H9 (cell line): ENCODE measurements at regions not wholly inside any gene's neighbourhood (a gene's known extent, or its start where the extent isn't known, plus 50 kb on each side); places are given as distances from the start of the nearest gene placed in this dataset.

Experiments used
- DNase-seq: peaks from one replicate; pipeline ENCODE4 v3.0.0-alpha.2; 2017
- H2AFZ ChIP-seq: one replicate; pipeline ENCODE4 v1.6.1; 2013; ENCODE audit warnings: mild to moderate bottlenecking, low read length, control low read depth, moderate library complexity
- H2AK5ac ChIP-seq: 2 replicates; pipeline ENCODE4 v1.6.1; 2013; ENCODE audit warnings: low read length, control low read depth, mixed read lengths; ENCODE audit not compliant: insufficient read length
- H2BK120ac ChIP-seq: one replicate; pipeline ENCODE4 v1.6.1; 2013; ENCODE audit warnings: low read depth, mild to moderate bottlenecking, low read length, control low read depth, inconsistent platforms; ENCODE audit not compliant: poor library complexity, severe bottlenecking
- H2BK12ac ChIP-seq: 2 replicates; pipeline ENCODE4 v1.6.1; 2013; ENCODE audit warnings: low read length, control low read depth, mixed read lengths, low read depth; ENCODE audit not compliant: insufficient read length
- H2BK15ac ChIP-seq: 2 replicates; pipeline ENCODE4 v1.6.1; 2013; ENCODE audit warnings: low read depth, low read length, control low read depth
- H2BK20ac ChIP-seq: one replicate; pipeline ENCODE4 v1.6.1; 2013; ENCODE audit warnings: low read depth, mild to moderate bottlenecking, low read length, control low read depth, inconsistent platforms; ENCODE audit not compliant: poor library complexity, severe bottlenecking
- H2BK5ac ChIP-seq: 2 replicates; pipeline ENCODE4 v1.6.1; 2013; ENCODE audit warnings: low read length, control low read depth, mixed read lengths; ENCODE audit not compliant: insufficient read length
- H3K14ac ChIP-seq: 2 replicates; pipeline ENCODE4 v1.6.1; 2013; ENCODE audit warnings: low read length, control low read depth; ENCODE audit not compliant: insufficient read depth
- H3K18ac ChIP-seq: 2 replicates; pipeline ENCODE4 v1.6.1; 2013; ENCODE audit warnings: low read depth, mild to moderate bottlenecking, mixed read lengths, low read length, control low read depth; ENCODE audit not compliant: insufficient read length
- H3K23ac ChIP-seq: 2 replicates; pipeline ENCODE4 v1.6.1; 2013; ENCODE audit warnings: low read length, control low read depth, mixed read lengths, low read depth; ENCODE audit not compliant: insufficient read length
- H3K23me2 ChIP-seq: 2 replicates; pipeline ENCODE4 v1.6.1; 2013; ENCODE audit warnings: low read depth, mild to moderate bottlenecking, mixed read lengths, low read length, control low read depth; ENCODE audit not compliant: insufficient read length, poor library complexity, severe bottlenecking
- H3K27ac ChIP-seq: 2 replicates; pipeline ENCODE4 v1.5.1; 2013; ENCODE audit warnings: low read length, control low read depth, mixed read lengths, low read depth; ENCODE audit not compliant: insufficient read length
- H3K27me3 ChIP-seq: 2 replicates; pipeline ENCODE4 v1.6.1; 2013; ENCODE audit warnings: low read length, control low read depth, inconsistent platforms; ENCODE audit not compliant: insufficient read depth
- H3K4ac ChIP-seq: 2 replicates; pipeline ENCODE4 v1.6.1; 2013; ENCODE audit warnings: low read depth, mild to moderate bottlenecking, control low read depth, inconsistent platforms, low read length, moderate library complexity
- H3K4me1 ChIP-seq: 2 replicates; pipeline ENCODE4 v1.6.1; 2013; ENCODE audit warnings: low read length, control low read depth, inconsistent platforms; ENCODE audit not compliant: insufficient read depth
- H3K4me2 ChIP-seq: 2 replicates; pipeline ENCODE4 v1.6.1; 2013; ENCODE audit warnings: low read length, control low read depth, mixed read lengths; ENCODE audit not compliant: insufficient read length, insufficient read depth
- H3K56ac ChIP-seq: 2 replicates; pipeline ENCODE4 v1.6.1; 2013; ENCODE audit warnings: low read depth, mild to moderate bottlenecking, mixed read lengths, low read length, control low read depth; ENCODE audit not compliant: insufficient read length
- H3K79me1 ChIP-seq: 2 replicates; pipeline ENCODE4 v1.6.1; 2013; ENCODE audit warnings: low read depth, mild to moderate bottlenecking, moderate library complexity, low read length, control low read depth, inconsistent platforms; ENCODE audit not compliant: insufficient read depth, poor library complexity, severe bottlenecking
- H3K79me2 ChIP-seq: 2 replicates; pipeline ENCODE4 v1.6.1; 2013; ENCODE audit warnings: low read length, control low read depth, inconsistent platforms; ENCODE audit not compliant: insufficient read depth
- H3K9ac ChIP-seq: 2 replicates; pipeline ENCODE4 v1.6.1; 2013; ENCODE audit warnings: low read length, control low read depth, mixed read lengths; ENCODE audit not compliant: insufficient read length; ENCODE audit errors: extremely low read depth
- H3K9me3 ChIP-seq: one replicate; pipeline ENCODE4 v1.6.1; 2013; ENCODE audit warnings: low read depth, low read length, inconsistent platforms; ENCODE audit not compliant: control insufficient read depth
- H3T11ph ChIP-seq: one replicate; pipeline ENCODE4 v1.6.1; 2013; ENCODE audit warnings: mild to moderate bottlenecking, low read length, control low read depth, inconsistent platforms
- H4K20me1 ChIP-seq: one replicate; pipeline ENCODE4 v1.6.1; 2013; ENCODE audit not compliant: control insufficient read depth, insufficient read length, insufficient read depth
- H4K5ac ChIP-seq: 2 replicates; pipeline ENCODE4 v1.6.1; 2013; ENCODE audit warnings: low read depth, mild to moderate bottlenecking, mixed read lengths, low read length, control low read depth; ENCODE audit not compliant: insufficient read length
- H4K8ac ChIP-seq: replicated peaks from 2 replicates; pipeline ENCODE4 v1.6.1; 2013; ENCODE audit warnings: low read length, control low read depth, mixed read lengths, low read depth; ENCODE audit not compliant: insufficient read length
- H4K91ac ChIP-seq: 2 replicates; pipeline ENCODE4 v1.6.1; 2013; ENCODE audit warnings: low read depth, mild to moderate bottlenecking, moderate library complexity, mixed read lengths, low read length, control low read depth; ENCODE audit not compliant: insufficient read length
- H3K27ac Mint-ChIP-seq, 3 experiments: 2 replicates in 2 of 3; 3 replicates in 1 of 3; pipeline ENCODE4 v1.8.0; 2020 to 2021; ENCODE audit warnings: mixed read lengths in 3 of 3, mild to moderate bottlenecking in 1 of 3, moderate library complexity in 1 of 3
- H3K27me3 Mint-ChIP-seq: 2 replicates; pipeline ENCODE4 v1.8.0; 2021; ENCODE audit warnings: low read depth, mild to moderate bottlenecking, moderate library complexity, mixed read lengths
- H3K36me3 Mint-ChIP-seq, 3 experiments: 2 replicates in 2 of 3; 3 replicates in 1 of 3; pipeline ENCODE4 v1.8.0; 2020 to 2021; ENCODE audit warnings: low read depth in 3 of 3, mixed read lengths in 3 of 3; ENCODE audit not compliant: insufficient read depth in 1 of 3
- H3K4me1 Mint-ChIP-seq, 2 experiments: 2 replicates each; pipeline ENCODE4 v1.8.0; 2020; ENCODE audit warnings: mixed read lengths in 2 of 2
- H3K4me3 Mint-ChIP-seq, 2 experiments: 2 replicates in 1 of 2; 3 replicates in 1 of 2; pipeline ENCODE4 v1.8.0; 2020 to 2021; ENCODE audit warnings: mild to moderate bottlenecking in 2 of 2, mixed read lengths in 2 of 2, moderate library complexity in 1 of 2
- H3K9me3 Mint-ChIP-seq, 2 experiments: 2 replicates in 1 of 2; 3 replicates in 1 of 2; pipeline ENCODE4 v1.8.0; 2020; ENCODE audit warnings: mild to moderate bottlenecking in 2 of 2, mixed read lengths in 2 of 2, moderate library complexity in 1 of 2
- WGBS: extraction: QIAGEN DNeasy Blood & Tissue Kit; methylation state at CpG from one replicate; pipeline ENCODE4 v1.1.7; 2013; ENCODE audit warnings: missing lambda C conversion rate, low lambda C conversion rate, mixed read lengths; ENCODE audit not compliant: insufficient read length; ENCODE audit errors: extremely low coverage; 5-methylcytosine and 5-hydroxymethylcytosine counted together
- TF ChIP-seq, protein P1 (sequence below): fragments of 200-600 bp; sonication (generic); conservative IDR thresholded peaks from 3 replicates; pipeline ENCODE4 v1.8.0; 2021; ENCODE audit warnings: antibody characterized with exemption, mild to moderate bottlenecking

DNA sequence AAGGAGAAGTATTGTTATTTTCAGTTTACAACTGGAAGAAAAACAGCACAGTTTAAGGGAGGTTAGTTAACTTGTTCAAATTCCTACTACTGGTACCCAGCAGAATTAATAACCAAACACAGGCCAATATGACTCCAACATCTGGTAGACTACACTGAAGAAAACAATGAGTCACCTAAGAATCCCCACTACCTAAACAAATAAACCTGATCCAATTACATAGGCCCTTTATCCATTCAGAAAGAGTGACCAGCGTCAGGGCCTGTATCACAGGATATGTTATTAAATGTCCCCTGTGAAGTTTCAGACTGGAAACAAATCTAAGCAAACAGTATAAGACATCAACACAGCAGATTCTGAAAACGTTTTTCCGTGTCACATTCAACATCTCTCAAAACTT lies 492.5 kb upstream of the INTU start:
- no peaks in the 10 kb centered on the region for H3K9me3 ChIP-seq
- H3K79me2 ChIP-seq: no peaks in the 10 kb centered on the region
- H2BK20ac ChIP-seq: no peak overlapping the region
- Mint-ChIP-seq H3K9me3 (no peaks in the 10 kb centered on the region), H3K4me1 (peaks cover 5% of the 10 kb centered on the region in 2 experiments; a peak in 3 of 4 replicates), H3K4me3 (no peak overlapping the region), H3K27ac (peak overlapping the region in 1 of 3 experiments; percentile 14; a peak in 1 of 7 replicates), H3K27me3 (no peaks in the 10 kb centered on the region), H3K36me3 (no peaks in the 10 kb centered on the region)
- TF ChIP-seq, protein P1, sequence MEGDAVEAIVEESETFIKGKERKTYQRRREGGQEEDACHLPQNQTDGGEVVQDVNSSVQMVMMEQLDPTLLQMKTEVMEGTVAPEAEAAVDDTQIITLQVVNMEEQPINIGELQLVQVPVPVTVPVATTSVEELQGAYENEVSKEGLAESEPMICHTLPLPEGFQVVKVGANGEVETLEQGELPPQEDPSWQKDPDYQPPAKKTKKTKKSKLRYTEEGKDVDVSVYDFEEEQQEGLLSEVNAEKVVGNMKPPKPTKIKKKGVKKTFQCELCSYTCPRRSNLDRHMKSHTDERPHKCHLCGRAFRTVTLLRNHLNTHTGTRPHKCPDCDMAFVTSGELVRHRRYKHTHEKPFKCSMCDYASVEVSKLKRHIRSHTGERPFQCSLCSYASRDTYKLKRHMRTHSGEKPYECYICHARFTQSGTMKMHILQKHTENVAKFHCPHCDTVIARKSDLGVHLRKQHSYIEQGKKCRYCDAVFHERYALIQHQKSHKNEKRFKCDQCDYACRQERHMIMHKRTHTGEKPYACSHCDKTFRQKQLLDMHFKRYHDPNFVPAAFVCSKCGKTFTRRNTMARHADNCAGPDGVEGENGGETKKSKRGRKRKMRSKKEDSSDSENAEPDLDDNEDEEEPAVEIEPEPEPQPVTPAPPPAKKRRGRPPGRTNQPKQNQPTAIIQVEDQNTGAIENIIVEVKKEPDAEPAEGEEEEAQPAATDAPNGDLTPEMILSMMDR: no peak
- no peak for DNase-seq
- H3K4me1 ChIP-seq: no peaks in the 10 kb centered on the region
- no peak overlapping the region for H3K4me2 ChIP-seq
- no peak overlapping the region for H4K8ac ChIP-seq
- no peaks in the 10 kb centered on the region for H3K27me3 ChIP-seq
- H2BK120ac ChIP-seq: no peak overlapping the region
- no peak overlapping the region for H4K91ac ChIP-seq
- no peak overlapping the region for H3K56ac ChIP-seq
- no peak overlapping the region for H3K4ac ChIP-seq
- H3K9ac ChIP-seq: no peak overlapping the region
- H2BK5ac ChIP-seq: no peak overlapping the region
- no peak overlapping the region for H3K18ac ChIP-seq
- H2BK15ac ChIP-seq: no peak overlapping the region
- H2AK5ac ChIP-seq: no peak overlapping the region
- H2AFZ ChIP-seq: peak overlapping the region; percentile 32
- no peak overlapping the region for H3K23ac ChIP-seq
- no peaks in the 10 kb centered on the region for H3K79me1 ChIP-seq
- H3T11ph ChIP-seq: no peak overlapping the region
- 100% methylated on average over 2 of the region's 3 CpGs for WGBS
- H3K27ac ChIP-seq: no peak overlapping the region
- H4K20me1 ChIP-seq: no peaks in the 10 kb centered on the region
- H2BK12ac ChIP-seq: no peak overlapping the region
- no peak overlapping the region for H3K14ac ChIP-seq
- no peak overlapping the region for H4K5ac ChIP-seq
- no peaks in the 10 kb centered on the region for H3K23me2 ChIP-seq
